Fibroblast of upper back skin (primary cell): ENCODE measurements at regions not wholly inside any gene's neighbourhood (a gene's known extent, or its start where the extent isn't known, plus 50 kb on each side); places are given as distances from the start of the nearest gene placed in this dataset.

Experiments used
- DNase-seq: peaks from one replicate; pipeline ENCODE4 v3.0.0-alpha.2; 2013

- no peak for DNase-seq
Measured at GRCh38 chr20:40770564-40771307, 81.7 kb upstream of the MAFB start.

- no peak for DNase-seq
Measured at GRCh38 chr20:40771308-40771610, 82.2 kb upstream of the MAFB start.

- DNase-seq = no peak
Measured at GRCh38 chr20:40771848-40772511, 82.9 kb upstream of the MAFB start.

- DNase-seq = no peak
Measured at GRCh38 chr20:40773376-40773775, 84.3 kb upstream of the MAFB start.

GRCh38 chr20:40774252-40774651 is 85.2 kb upstream of the MAFB start:
- no peak for DNase-seq

- no peak for DNase-seq
Measured at GRCh38 chr20:40775561-40776146, 86.6 kb upstream of the MAFB start.

- no peak for DNase-seq
Measured at GRCh38 chr20:40776466-40777457, 87.7 kb upstream of the MAFB start.

GRCh38 chr20:40777653-40778052 is 88.6 kb upstream of the MAFB start:
- no peak for DNase-seq

- DNase-seq = no peak
Measured at GRCh38 chr20:40778894-40779496, 90.0 kb upstream of the MAFB start.

- no peak for DNase-seq
Measured at GRCh38 chr20:40781327-40782042, 92.4 kb upstream of the MAFB start.

GRCh38 chr20:40782043-40782368 is 93.0 kb upstream of the MAFB start:
- no peak for DNase-seq

GRCh38 chr20:40785346-40785745 is 96.3 kb upstream of the MAFB start:
- no peak for DNase-seq

- DNase-seq = no peak
Measured at GRCh38 chr20:40786336-40786735, 97.3 kb upstream of the MAFB start.

GRCh38 chr20:40787941-40788340 is 98.9 kb upstream of the MAFB start:
- DNase-seq = no peak

GRCh38 chr20:40797425-40797824 is 108.4 kb upstream of the MAFB start:
- DNase-seq = peak; percentile 25

GRCh38 chr20:40798066-40798465 is 109.0 kb upstream of the MAFB start:
- DNase-seq = no peak

- DNase-seq = no peak
Measured at GRCh38 chr20:40802886-40803285, 113.8 kb upstream of the MAFB start.

GRCh38 chr20:40803381-40803780 is 114.3 kb upstream of the MAFB start:
- DNase-seq = no peak

GRCh38 chr20:40805592-40805991 is 116.6 kb upstream of the MAFB start:
- DNase-seq = no peak

- no peak for DNase-seq
Measured at GRCh38 chr20:40806929-40807820, 118.1 kb upstream of the MAFB start.

GRCh38 chr20:40807821-40808170 is 118.8 kb upstream of the MAFB start:
- no peak for DNase-seq
